ENCODE measurements at regions not wholly inside any gene's neighbourhood (a gene's known extent, or its start where the extent isn't known, plus 50 kb on each side); places are given as distances from the start of the nearest gene placed in this dataset.

DNA sequence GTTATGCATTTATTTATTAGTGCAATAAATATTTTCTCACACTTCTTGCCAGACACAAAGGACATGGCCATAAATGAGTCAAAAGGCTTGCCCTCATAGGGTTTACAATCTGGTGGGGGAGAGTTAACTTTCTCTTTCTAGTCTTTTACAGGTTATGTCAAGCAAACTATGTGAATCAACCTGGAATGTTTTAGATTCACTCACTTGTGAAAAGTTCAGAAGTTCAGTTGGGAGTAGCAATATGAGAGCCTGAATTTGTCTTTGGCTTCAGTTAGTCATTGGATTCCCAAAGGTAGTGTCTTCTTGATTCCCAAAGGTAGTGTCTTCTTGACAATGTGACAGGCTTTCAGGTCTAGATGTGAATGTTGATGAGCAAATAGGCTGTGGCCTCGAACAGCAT is 264.8 kb downstream of the SOX2 start:
- TF ChIP-seq POLR2AphosphoS5 (IDR thresholded peaks at IDR 0.05; ENCODE audit: low read depth, low read length), result no peak
- no peak for TF ChIP-seq POLR2A (IDR thresholded peaks at IDR 0.05; ENCODE audit: low read depth, low read length)

All from GM12892 (cell line).